HG02981 (cell line): ENCODE measurements at regions not wholly inside any gene's neighbourhood (a gene's known extent, or its start where the extent isn't known, plus 50 kb on each side); places are given as distances from the start of the nearest gene placed in this dataset.
A peak's percentile ranks its signal among the peaks of the same experiment; 100 is the strongest.
"Not testable (repeated sequence)": the region's sequence is repeated elsewhere in the genome, so short reads cannot be mapped to it uniquely, and the experiment has no call there.

Source experiments
- ATAC-seq: cut with Tn5 transposase; IDR thresholded peaks from one replicate; pipeline ENCODE4 v1.9.1; 2021; ENCODE audit warnings: mild to moderate bottlenecking, moderate library complexity; ENCODE audit not compliant: unreplicated experiment

GRCh38 chr1:96521010-96521409, 200.6 kb upstream of the PTBP2 start:
- no peak for ATAC-seq

GRCh38 chr1:96521994-96522760, 199.4 kb upstream of the PTBP2 start:
- no peak for ATAC-seq

- ATAC-seq, result peak; percentile 42
Measured at GRCh38 chr1:96522927-96523326, 198.7 kb upstream of the PTBP2 start.

- no peak for ATAC-seq
Measured at GRCh38 chr1:96524100-96524499, 197.5 kb upstream of the PTBP2 start.

- no peak for ATAC-seq
Measured at GRCh38 chr1:96525657-96526557, 195.7 kb upstream of the PTBP2 start.

- not testable (repeated sequence) for ATAC-seq
Measured at GRCh38 chr1:96528672-96529071, 192.9 kb upstream of the PTBP2 start.

GRCh38 chr1:96533820-96534219, 187.8 kb upstream of the PTBP2 start:
- ATAC-seq, result no peak

GRCh38 chr1:96536581-96536980, 185.0 kb upstream of the PTBP2 start:
- ATAC-seq, result no peak

- no peak for ATAC-seq
Measured at GRCh38 chr1:96538111-96538641, 183.4 kb upstream of the PTBP2 start.

GRCh38 chr1:96538883-96539282, 182.7 kb upstream of the PTBP2 start:
- ATAC-seq, result no peak

GRCh38 chr1:96541491-96541890, 180.1 kb upstream of the PTBP2 start:
- ATAC-seq, result no peak

- ATAC-seq, result no peak
Measured at GRCh38 chr1:96544051-96544830, 177.3 kb upstream of the PTBP2 start.

- no peak for ATAC-seq
Measured at GRCh38 chr1:96544831-96545221, 176.8 kb upstream of the PTBP2 start.

GRCh38 chr1:96545935-96546656, 175.5 kb upstream of the PTBP2 start:
- no peak for ATAC-seq

- ATAC-seq, result no peak
Measured at GRCh38 chr1:96550061-96550460, 171.5 kb upstream of the PTBP2 start.

- no peak for ATAC-seq
Measured at GRCh38 chr1:96552451-96552850, 169.1 kb upstream of the PTBP2 start.

GRCh38 chr1:96553811-96554210, 167.8 kb upstream of the PTBP2 start:
- no peak for ATAC-seq

- no peak for ATAC-seq
Measured at GRCh38 chr1:96554364-96554763, 167.2 kb upstream of the PTBP2 start.

- no peak for ATAC-seq
Measured at GRCh38 chr1:96557336-96557735, 164.2 kb upstream of the PTBP2 start.

- no peak for ATAC-seq
Measured at GRCh38 chr1:96558635-96559034, 162.9 kb upstream of the PTBP2 start.
